ENCODE measurements at regions not wholly inside any gene's neighbourhood (a gene's known extent, or its start where the extent isn't known, plus 50 kb on each side); places are given as distances from the start of the nearest gene placed in this dataset.

DNA sequence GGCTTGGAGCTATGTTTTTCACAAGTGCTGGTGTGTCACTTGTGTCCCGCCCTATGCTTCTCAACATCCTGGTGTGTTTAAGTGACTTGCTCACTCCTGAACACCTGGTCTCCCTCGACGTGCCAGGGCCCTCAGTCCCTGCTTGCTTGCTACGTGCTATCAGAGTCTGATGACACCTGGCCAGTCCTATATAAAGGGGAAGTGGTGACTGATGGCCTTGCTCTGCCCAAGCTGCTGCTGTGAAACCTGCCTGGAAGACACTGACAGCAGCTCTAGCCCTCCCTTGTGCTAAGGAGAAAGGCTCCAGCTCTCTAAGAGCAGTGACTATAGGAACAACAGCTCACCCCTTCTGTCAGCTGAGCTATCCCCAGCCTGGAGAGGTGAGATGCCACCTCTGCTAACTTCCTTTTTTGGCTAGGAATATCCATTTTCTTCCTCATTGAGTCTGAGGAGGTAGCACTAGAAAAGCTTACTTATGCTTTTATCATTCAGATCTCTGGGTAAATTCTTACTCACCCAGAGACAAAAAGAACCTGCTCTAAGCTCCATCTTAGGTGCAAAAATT, 77.2 kb upstream of the PLXNA4 start:
- no peaks in the 10 kb centered on the region for H4K20me1 ChIP-seq (ENCODE audit: insufficient read depth)
- H2AFZ ChIP-seq (ENCODE audit: low read depth), result no peak overlapping the region
- no peak overlapping the region for H3K4me2 ChIP-seq
- no peaks in the 10 kb centered on the region for H3K79me2 ChIP-seq (ENCODE audit: insufficient read depth, low read depth)
- no peaks in the 10 kb centered on the region for H3K4me1 ChIP-seq (ENCODE audit: low read depth, poor library complexity, severe bottlenecking)
- no peak overlapping the region for H3K4me3 ChIP-seq (IDR thresholded peaks at IDR 0.05; ENCODE audit: insufficient read depth, low read depth, low read length)
- H3K27me3 ChIP-seq (ENCODE audit: insufficient read depth, low read depth), result no peaks in the 10 kb centered on the region
- TF ChIP-seq CTCF (conservative IDR thresholded peaks at IDR 0.05; ENCODE audit: low read depth, low read length), result no peak
- H3K27ac ChIP-seq, result no peak overlapping the region
- H3K36me3 ChIP-seq (ENCODE audit: insufficient read depth), result no peaks in the 10 kb centered on the region
- no peak overlapping the region for H3K9ac ChIP-seq

- H3K4me2 ChIP-seq, result no peak overlapping the region
- no peak overlapping the region for H3K4me3 ChIP-seq (IDR thresholded peaks at IDR 0.05; ENCODE audit: insufficient read depth, low read depth, low read length)
- H3K79me2 ChIP-seq (ENCODE audit: insufficient read depth, low read depth), result no peaks in the 10 kb centered on the region
- H4K20me1 ChIP-seq (ENCODE audit: insufficient read depth), result no peaks in the 10 kb centered on the region
- H3K27me3 ChIP-seq (ENCODE audit: insufficient read depth, low read depth), result no peaks in the 10 kb centered on the region
- H2AFZ ChIP-seq (ENCODE audit: low read depth), result no peak overlapping the region
- TF ChIP-seq CTCF (conservative IDR thresholded peaks at IDR 0.05; ENCODE audit: low read depth, low read length), result no peak
- no peak overlapping the region for H3K9ac ChIP-seq
- H3K27ac ChIP-seq, result no peak overlapping the region
- no peaks in the 10 kb centered on the region for H3K4me1 ChIP-seq (ENCODE audit: low read depth, poor library complexity, severe bottlenecking)
- H3K36me3 ChIP-seq (ENCODE audit: insufficient read depth), result no peaks in the 10 kb centered on the region
Observed at GRCh38 chr7:132652507-132652906, 76.2 kb upstream of the PLXNA4 start.

DNA sequence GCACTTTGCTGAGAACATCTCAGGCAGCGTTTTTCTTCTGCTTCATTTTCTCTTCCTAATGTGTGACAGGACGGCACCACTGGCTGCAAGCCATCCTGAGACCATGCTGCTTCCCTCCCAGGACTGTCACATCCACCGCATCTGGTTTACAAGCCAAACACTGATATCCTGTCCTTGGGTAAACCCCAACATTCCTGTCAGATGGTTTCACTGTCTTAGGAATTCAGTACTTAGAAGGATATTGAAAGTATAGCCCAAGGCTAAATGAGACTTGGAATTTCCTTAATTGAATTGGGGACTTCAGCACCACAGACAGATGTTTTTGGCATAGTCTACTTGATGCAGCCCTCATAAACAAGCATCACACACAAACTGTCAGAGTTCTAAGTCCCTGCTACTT, 74.2 kb upstream of the PLXNA4 start:
- Histone ChIP-seq H3K9ac (no peak overlapping the region), H3K27me3 (ENCODE audit: insufficient read depth, low read depth) (no peaks in the 10 kb centered on the region), H3K4me1 (ENCODE audit: low read depth, poor library complexity, severe bottlenecking) (no peaks in the 10 kb centered on the region), H3K79me2 (ENCODE audit: insufficient read depth, low read depth) (no peaks in the 10 kb centered on the region), H4K20me1 (ENCODE audit: insufficient read depth) (no peaks in the 10 kb centered on the region), H3K27ac (no peak overlapping the region), H2AFZ (ENCODE audit: low read depth) (no peak overlapping the region), H3K4me2 (no peak overlapping the region), H3K36me3 (ENCODE audit: insufficient read depth) (no peaks in the 10 kb centered on the region), H3K4me3 (IDR thresholded peaks at IDR 0.05; ENCODE audit: insufficient read depth, low read depth, low read length) (no peak overlapping the region)
- no peak for TF ChIP-seq CTCF (conservative IDR thresholded peaks at IDR 0.05; ENCODE audit: low read depth, low read length)

DNA sequence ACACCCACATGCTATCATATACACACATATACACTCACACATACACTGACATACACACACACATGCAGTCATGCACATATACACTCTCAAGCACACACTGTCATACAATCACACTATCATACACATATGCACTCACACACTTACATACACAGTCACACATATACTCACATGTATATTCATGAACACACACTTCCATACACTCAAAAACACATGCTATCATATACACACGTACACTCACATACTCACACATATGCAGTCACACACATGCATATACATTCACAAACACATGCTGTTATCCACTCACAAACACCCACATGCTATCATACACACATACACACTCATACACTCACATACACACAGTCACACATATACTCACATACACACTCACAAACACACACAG, 71.0 kb upstream of the PLXNA4 start:
- Histone ChIP-seq H3K4me1 (ENCODE audit: low read depth, poor library complexity, severe bottlenecking) (no peaks in the 10 kb centered on the region), H3K27ac (no peak overlapping the region), H3K4me2 (no peak overlapping the region), H3K27me3 (ENCODE audit: insufficient read depth, low read depth) (no peaks in the 10 kb centered on the region), H3K36me3 (ENCODE audit: insufficient read depth) (no peaks in the 10 kb centered on the region), H3K4me3 (IDR thresholded peaks at IDR 0.05; ENCODE audit: insufficient read depth, low read depth, low read length) (no peak overlapping the region), H2AFZ (ENCODE audit: low read depth) (no peak overlapping the region), H4K20me1 (ENCODE audit: insufficient read depth) (no peaks in the 10 kb centered on the region), H3K9ac (no peak overlapping the region), H3K79me2 (ENCODE audit: insufficient read depth, low read depth) (no peaks in the 10 kb centered on the region)
- no peak for TF ChIP-seq CTCF (conservative IDR thresholded peaks at IDR 0.05; ENCODE audit: low read depth, low read length)
